ENCODE measurements at regions not wholly inside any gene's neighbourhood (a gene's known extent, or its start where the extent isn't known, plus 50 kb on each side); places are given as distances from the start of the nearest gene placed in this dataset.
"Not testable (repeated sequence)": the region's sequence is repeated elsewhere in the genome, so short reads cannot be mapped to it uniquely, and the experiment has no call there.

DNA sequence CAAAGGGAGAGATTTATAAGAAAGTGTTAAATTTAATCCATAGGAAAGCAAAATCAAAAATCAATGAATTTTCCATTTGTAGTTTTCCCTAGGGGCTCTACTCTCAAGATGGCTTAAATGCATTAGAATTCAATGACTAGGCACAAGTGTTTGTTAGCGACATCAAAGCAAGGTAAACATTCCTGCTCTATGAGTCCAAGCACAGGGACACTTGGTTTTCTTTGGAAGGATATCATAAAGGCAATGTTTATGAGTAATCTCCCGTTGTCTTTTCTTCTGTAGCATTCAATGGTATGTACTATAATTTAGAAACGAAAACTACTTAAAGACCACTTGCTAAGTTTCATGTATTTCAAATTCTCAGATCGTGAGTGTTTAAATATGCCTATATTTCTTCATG, 54.8 kb upstream of the ZNF717 start:
- DNase-seq (ENCODE audit: low read depth in 3 of 3), result not testable (repeated sequence)

- DNase-seq (ENCODE audit: low read depth in 3 of 3), result not testable (repeated sequence)
Observed at GRCh38 chr3:75850301-75851008, 65.1 kb upstream of the ZNF717 start.

DNA sequence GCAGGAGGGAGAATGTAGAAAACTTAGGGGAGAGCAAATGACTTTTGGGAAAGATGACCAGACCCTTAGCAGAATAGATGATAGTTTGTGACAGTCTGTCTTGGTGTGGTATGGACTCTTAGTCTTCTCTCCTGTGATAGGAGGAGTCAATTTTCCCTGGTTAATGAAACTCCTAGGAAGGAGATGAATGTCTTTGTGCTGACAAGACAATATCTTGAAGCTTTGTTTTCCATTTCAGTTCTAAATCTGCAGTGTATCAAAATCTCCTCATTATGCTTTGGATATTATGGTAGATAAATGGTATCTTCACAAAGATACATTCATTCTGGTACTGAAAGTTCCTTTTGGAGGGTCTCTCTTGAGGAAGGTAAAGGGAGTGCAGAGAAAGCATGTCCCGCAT, 77.8 kb upstream of the ZNF717 start:
- DNase-seq (ENCODE audit: low read depth in 3 of 3), result no peak

GRCh38 chr3:75863878-75864277, 78.5 kb upstream of the ZNF717 start:
- no peak for DNase-seq (ENCODE audit: low read depth in 3 of 3)

GRCh38 chr3:75883719-75884118, 98.4 kb upstream of the ZNF717 start:
- DNase-seq (ENCODE audit: low read depth in 3 of 3), result not testable (repeated sequence)

GRCh38 chr3:75886971-75887526, 101.7 kb upstream of the ZNF717 start:
- no peak for DNase-seq (ENCODE audit: low read depth in 3 of 3)

- DNase-seq (ENCODE audit: low read depth in 3 of 3), result no peak
Observed at GRCh38 chr3:75894234-75894633, 108.9 kb upstream of the ZNF717 start.

- no peak for DNase-seq (ENCODE audit: low read depth in 3 of 3)
Observed at GRCh38 chr3:75896265-75896664, 110.9 kb upstream of the ZNF717 start.

GRCh38 chr3:75901446-75901845, 116.1 kb upstream of the ZNF717 start:
- not testable (repeated sequence) for DNase-seq (ENCODE audit: low read depth in 3 of 3)

DNA sequence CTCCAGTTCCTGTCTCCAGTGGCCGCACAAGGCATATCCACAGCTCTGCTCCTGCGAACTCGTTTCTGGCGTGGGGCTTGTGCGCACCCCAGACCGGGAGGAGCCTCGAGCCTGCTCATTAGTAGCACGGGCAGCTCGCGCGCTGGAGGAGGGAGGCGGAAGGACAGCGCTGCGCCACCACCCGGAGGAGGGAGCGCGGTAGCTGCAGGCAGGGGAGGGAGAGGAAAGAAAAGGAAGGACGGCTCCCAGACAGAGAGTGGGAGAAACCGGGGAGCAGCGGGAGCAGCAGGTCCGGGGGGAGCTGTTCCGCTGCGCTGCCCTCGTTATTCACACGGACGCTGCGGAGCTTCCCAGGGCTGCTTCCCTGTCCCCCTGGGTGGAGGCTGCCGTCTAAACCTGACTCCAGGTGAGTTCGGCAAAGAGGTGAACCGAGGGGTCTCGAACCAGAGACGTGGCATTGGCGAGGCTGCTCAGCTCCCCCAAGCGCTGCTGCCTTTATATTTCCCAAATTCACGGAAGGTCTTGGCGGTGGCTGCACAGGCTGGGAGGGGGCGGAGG, 121.3 kb upstream of the ZNF717 start:
- peak in 1 of 3 experiments; percentile 0 for DNase-seq (ENCODE audit: low read depth in 3 of 3)

- DNase-seq (ENCODE audit: low read depth in 3 of 3), result no peak
Observed at GRCh38 chr3:75913800-75914350, 128.5 kb upstream of the ZNF717 start.

DNA sequence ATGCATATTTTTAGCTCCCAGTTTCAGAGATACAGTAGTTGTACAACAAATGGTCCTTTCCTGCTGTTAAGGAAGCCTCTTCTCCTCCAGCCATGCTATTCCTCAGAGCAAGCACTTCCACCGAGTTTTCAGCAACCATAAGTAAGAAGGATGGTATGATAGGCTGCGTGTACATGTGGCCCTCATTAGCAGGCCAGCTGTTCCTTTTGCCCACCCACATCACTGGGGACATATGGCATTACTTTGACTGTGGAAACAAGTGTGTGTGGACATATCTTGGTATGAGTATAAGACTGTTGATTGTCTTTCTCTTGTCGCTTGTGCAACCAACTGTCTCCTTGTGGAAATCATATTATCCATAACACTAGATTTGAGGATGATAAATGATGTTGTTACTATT, 129.4 kb upstream of the ZNF717 start:
- DNase-seq (ENCODE audit: low read depth in 3 of 3), result not testable (repeated sequence)

GRCh38 chr3:75938921-75939320, 153.6 kb upstream of the ZNF717 start:
- DNase-seq (ENCODE audit: low read depth in 3 of 3), result no peak

DNA sequence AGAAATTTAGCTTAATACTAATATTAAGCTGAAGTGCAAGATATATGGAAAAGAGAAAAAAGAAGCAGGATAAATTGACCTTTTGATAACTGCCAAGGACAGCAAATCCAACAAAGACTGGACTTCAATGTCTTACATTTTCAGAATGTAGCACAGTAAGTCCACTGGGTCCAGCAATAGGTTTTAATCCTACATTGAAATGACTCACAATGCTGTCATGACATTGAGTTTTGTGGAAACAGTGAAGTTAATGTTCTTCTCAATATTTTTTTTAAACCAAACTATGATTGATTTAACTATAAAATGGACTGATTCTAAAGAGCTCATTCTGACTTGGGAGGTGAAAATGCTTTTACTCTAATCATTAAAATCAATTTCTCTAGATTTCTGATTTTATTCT, 166.6 kb upstream of the ZNF717 start:
- DNase-seq (ENCODE audit: low read depth in 3 of 3), result no peak

GRCh38 chr3:75960031-75960430, 174.7 kb upstream of the ZNF717 start:
- DNase-seq (ENCODE audit: low read depth in 3 of 3), result not testable (repeated sequence)

- not testable (repeated sequence) for DNase-seq (ENCODE audit: low read depth in 3 of 3)
Observed at GRCh38 chr3:75962054-75962453, 176.7 kb upstream of the ZNF717 start.

GRCh38 chr3:75967071-75967470, 181.7 kb upstream of the ZNF717 start:
- DNase-seq (ENCODE audit: low read depth in 3 of 3), result no peak

- no peak for DNase-seq (ENCODE audit: low read depth in 3 of 3)
Observed at GRCh38 chr3:75978686-75979085, 193.3 kb upstream of the ZNF717 start.

DNA sequence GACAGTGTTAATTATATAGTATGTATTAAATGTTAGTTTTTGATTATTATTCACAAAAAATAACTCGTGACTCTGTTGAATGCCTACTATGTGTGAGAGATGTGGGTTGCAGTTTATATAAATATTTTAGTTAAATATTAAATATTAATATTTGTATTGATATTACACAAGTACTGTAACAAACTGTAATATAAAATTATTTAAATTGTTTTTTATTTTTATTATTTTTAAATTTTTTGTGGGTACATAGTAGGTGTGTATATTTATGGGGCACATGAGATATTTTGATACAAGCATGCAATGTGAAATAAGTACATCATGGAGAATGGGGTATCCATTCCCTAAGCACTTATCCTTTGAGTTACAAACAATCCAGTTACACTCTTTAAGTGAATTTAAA, 196.1 kb upstream of the ZNF717 start:
- no peak for DNase-seq (ENCODE audit: low read depth in 3 of 3)

DNA sequence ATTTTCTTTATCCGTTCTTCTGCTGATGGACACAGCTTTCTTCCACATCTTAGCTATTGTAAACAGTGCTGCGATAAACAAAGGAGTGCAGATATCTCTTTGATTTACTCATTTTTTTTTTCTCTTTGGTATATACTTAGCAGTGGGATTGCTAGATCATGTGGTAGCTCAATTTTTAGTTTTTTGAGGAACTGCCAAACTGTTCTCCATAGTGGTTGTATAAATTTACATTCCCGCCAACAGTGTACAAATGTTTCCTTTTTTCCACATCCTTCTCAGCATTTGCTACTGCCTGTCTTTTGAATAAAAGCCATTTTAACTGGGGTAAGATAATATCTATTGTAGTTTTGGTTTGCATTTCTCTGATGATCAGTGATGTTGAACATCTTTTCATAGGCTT, 196.8 kb upstream of the ZNF717 start:
- no peak for DNase-seq (ENCODE audit: low read depth in 3 of 3)

DNA sequence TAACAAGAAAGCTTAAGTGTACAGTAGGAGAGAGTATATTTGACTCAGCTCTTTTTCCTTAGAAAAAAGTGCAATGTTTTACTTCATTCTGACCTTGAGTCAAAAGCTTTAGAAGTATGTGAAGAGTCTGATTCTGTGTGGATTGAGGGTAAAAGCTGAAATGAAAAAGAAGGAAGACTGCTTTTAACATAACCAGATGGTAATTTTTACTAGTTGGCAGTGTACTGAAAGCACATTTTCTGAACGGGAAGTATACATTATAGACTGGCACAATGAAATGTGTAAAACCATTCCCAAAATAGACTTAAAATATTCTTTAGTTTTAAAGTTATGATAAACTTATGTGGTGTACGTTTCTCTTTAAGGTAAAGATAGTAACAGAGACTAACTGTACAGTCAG, 197.8 kb upstream of the ZNF717 start:
- DNase-seq (ENCODE audit: low read depth in 3 of 3), result no peak

GRCh38 chr3:75983609-75984290, 198.4 kb upstream of the ZNF717 start:
- DNase-seq (ENCODE audit: low read depth in 3 of 3), result no peak

- DNase-seq (ENCODE audit: low read depth in 3 of 3), result no peak
Observed at GRCh38 chr3:75985432-75985831, 200.1 kb upstream of the ZNF717 start.
